ENCODE measurements at regions not wholly inside any gene's neighbourhood (a gene's known extent, or its start where the extent isn't known, plus 50 kb on each side); places are given as distances from the start of the nearest gene placed in this dataset.

DNA sequence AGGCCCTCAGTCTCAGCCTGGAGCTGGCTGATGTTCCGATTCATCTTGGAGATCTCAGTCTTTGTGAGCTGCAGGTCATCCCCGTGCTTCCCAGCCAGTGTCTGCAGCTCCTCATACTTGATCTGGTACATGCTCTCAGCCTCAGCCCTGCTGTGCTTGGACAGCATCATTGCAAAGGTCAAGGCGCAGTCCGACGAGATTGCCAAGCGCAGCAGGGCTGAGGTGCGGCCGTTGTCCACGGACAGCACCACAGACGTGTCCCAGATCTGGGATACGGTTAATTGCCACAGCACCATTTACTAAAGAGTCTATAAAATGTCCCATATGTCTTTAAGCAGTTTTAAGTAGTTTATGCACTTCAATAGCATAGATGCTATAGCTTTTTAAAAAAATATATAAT lies 965.7 kb downstream of the FSCB start:
- TF ChIP-seq, protein P1, sequence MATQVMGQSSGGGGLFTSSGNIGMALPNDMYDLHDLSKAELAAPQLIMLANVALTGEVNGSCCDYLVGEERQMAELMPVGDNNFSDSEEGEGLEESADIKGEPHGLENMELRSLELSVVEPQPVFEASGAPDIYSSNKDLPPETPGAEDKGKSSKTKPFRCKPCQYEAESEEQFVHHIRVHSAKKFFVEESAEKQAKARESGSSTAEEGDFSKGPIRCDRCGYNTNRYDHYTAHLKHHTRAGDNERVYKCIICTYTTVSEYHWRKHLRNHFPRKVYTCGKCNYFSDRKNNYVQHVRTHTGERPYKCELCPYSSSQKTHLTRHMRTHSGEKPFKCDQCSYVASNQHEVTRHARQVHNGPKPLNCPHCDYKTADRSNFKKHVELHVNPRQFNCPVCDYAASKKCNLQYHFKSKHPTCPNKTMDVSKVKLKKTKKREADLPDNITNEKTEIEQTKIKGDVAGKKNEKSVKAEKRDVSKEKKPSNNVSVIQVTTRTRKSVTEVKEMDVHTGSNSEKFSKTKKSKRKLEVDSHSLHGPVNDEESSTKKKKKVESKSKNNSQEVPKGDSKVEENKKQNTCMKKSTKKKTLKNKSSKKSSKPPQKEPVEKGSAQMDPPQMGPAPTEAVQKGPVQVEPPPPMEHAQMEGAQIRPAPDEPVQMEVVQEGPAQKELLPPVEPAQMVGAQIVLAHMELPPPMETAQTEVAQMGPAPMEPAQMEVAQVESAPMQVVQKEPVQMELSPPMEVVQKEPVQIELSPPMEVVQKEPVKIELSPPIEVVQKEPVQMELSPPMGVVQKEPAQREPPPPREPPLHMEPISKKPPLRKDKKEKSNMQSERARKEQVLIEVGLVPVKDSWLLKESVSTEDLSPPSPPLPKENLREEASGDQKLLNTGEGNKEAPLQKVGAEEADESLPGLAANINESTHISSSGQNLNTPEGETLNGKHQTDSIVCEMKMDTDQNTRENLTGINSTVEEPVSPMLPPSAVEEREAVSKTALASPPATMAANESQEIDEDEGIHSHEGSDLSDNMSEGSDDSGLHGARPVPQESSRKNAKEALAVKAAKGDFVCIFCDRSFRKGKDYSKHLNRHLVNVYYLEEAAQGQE (IDR thresholded peaks at IDR 0.05; ENCODE audit: insufficient read depth in 1 of 2, low read depth in 2 of 2, low read length in 1 of 2), result no peak
- TF ChIP-seq, protein P2, sequence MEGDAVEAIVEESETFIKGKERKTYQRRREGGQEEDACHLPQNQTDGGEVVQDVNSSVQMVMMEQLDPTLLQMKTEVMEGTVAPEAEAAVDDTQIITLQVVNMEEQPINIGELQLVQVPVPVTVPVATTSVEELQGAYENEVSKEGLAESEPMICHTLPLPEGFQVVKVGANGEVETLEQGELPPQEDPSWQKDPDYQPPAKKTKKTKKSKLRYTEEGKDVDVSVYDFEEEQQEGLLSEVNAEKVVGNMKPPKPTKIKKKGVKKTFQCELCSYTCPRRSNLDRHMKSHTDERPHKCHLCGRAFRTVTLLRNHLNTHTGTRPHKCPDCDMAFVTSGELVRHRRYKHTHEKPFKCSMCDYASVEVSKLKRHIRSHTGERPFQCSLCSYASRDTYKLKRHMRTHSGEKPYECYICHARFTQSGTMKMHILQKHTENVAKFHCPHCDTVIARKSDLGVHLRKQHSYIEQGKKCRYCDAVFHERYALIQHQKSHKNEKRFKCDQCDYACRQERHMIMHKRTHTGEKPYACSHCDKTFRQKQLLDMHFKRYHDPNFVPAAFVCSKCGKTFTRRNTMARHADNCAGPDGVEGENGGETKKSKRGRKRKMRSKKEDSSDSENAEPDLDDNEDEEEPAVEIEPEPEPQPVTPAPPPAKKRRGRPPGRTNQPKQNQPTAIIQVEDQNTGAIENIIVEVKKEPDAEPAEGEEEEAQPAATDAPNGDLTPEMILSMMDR (IDR thresholded peaks at IDR 0.05), result no peak; the same call in 1 of the 2 replicates
- TF ChIP-seq POLR2AphosphoS5 (IDR thresholded peaks at IDR 0.05; ENCODE audit: low read depth, low read length), result no peak

Measured in Panc1 (cell line).